ENCODE measurements at regions not wholly inside any gene's neighbourhood (a gene's known extent, or its start where the extent isn't known, plus 50 kb on each side); places are given as distances from the start of the nearest gene placed in this dataset.

DNA sequence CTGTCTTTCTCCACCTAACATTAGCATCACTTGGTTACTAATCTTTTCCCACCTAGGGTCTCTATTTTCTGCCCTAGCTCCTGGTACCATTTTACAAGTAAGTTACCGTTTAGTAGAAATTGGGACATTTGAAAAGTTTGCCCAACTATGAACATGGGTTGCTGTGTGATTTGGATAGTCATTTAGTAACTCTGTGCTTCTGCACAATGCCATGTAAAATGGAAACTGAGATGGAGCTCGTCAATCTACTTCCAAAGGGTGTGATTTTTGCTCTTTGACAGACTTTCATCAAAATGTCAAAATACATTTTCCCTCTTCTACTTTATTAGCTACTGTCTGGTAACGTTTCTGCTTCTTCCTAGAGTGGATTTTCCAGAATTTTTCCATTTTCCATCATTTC, 381.5 kb upstream of the B3GALT2 start:
- no peak overlapping the region for H3K27ac ChIP-seq (ENCODE audit: low read depth, low read length, poor library complexity, severe bottlenecking)
- H3K9me3 ChIP-seq (ENCODE audit: low read length) = no peaks in the 10 kb centered on the region
- CTCF ChIA-PET (ENCODE audit: unreplicated experiment) = no interaction called here
- POLR2A ChIA-PET = interaction anchor here (0.5 to 1.2 kb wide), 3 partner anchors 9 to 163 kb away, joined by 3 read pairs; no protein-coding TSS in a partner anchor
- TF ChIP-seq, protein P1, sequence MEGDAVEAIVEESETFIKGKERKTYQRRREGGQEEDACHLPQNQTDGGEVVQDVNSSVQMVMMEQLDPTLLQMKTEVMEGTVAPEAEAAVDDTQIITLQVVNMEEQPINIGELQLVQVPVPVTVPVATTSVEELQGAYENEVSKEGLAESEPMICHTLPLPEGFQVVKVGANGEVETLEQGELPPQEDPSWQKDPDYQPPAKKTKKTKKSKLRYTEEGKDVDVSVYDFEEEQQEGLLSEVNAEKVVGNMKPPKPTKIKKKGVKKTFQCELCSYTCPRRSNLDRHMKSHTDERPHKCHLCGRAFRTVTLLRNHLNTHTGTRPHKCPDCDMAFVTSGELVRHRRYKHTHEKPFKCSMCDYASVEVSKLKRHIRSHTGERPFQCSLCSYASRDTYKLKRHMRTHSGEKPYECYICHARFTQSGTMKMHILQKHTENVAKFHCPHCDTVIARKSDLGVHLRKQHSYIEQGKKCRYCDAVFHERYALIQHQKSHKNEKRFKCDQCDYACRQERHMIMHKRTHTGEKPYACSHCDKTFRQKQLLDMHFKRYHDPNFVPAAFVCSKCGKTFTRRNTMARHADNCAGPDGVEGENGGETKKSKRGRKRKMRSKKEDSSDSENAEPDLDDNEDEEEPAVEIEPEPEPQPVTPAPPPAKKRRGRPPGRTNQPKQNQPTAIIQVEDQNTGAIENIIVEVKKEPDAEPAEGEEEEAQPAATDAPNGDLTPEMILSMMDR (conservative IDR thresholded peaks at IDR 0.05; ENCODE audit: low read length) = no peak
- TF ChIP-seq EZH2phosphoT487 (IDR thresholded peaks at IDR 0.05; ENCODE audit: borderline replicate concordance, low read depth, low read length) = no peak
- H3K4me2 ChIP-seq (ENCODE audit: low read length) = no peak overlapping the region
- no peaks in the 10 kb centered on the region for H4K20me1 ChIP-seq (ENCODE audit: insufficient read depth, low read length)
- H3K79me2 ChIP-seq (ENCODE audit: insufficient read depth, low read depth, low read length) = no peaks in the 10 kb centered on the region
- intact Hi-C loops (cut with micrococcal nuclease; ENCODE audit: unreplicated experiment) = no loop called here
- H3K4me3 ChIP-seq (ENCODE audit: low read depth, low read length, poor library complexity, severe bottlenecking) = no peak overlapping the region
- no peaks in the 10 kb centered on the region for H3K4me1 ChIP-seq (ENCODE audit: insufficient read depth, low read length, poor library complexity, severe bottlenecking)
- DNase-seq (ENCODE audit: low spot score) = no peak
- H2AFZ ChIP-seq (ENCODE audit: low read length) = no peak overlapping the region
- H3K9me2 ChIP-seq (ENCODE audit: insufficient read depth, low read length) = no peaks in the 10 kb centered on the region
- H3K36me3 ChIP-seq (ENCODE audit: insufficient read depth, low read length) = no peaks in the 10 kb centered on the region
- BruUV-seq (replicated peaks) = no TSS peak

DNA sequence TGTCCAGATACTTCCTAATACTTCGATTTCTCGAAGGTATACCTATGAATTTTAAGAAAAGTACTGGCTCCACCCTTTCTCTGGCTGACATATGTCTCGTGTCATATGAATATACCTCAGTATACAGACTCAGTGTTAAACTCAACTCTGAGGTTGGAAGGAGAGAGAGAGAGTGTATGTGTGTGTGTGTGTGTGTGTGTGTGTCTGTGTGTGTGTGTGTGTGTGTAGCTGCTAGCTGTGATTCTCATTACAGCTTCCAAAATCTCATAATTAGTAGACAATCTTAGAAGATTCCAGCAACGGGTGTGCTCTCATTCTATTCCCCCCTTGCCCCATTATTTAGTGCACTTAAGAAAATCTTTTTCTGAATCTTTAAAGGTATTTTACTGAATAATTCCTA, 380.3 kb upstream of the B3GALT2 start:
- Histone ChIP-seq H3K9me3 (ENCODE audit: low read length) (no peaks in the 10 kb centered on the region), H4K20me1 (ENCODE audit: insufficient read depth, low read length) (no peaks in the 10 kb centered on the region), H3K79me2 (ENCODE audit: insufficient read depth, low read depth, low read length) (no peaks in the 10 kb centered on the region), H3K27ac (ENCODE audit: low read depth, low read length, poor library complexity, severe bottlenecking) (no peak overlapping the region), H3K36me3 (ENCODE audit: insufficient read depth, low read length) (no peaks in the 10 kb centered on the region), H3K4me1 (ENCODE audit: insufficient read depth, low read length, poor library complexity, severe bottlenecking) (no peaks in the 10 kb centered on the region), H3K4me3 (ENCODE audit: low read depth, low read length, poor library complexity, severe bottlenecking) (no peak overlapping the region), H2AFZ (ENCODE audit: low read length) (no peak overlapping the region), H3K9me2 (ENCODE audit: insufficient read depth, low read length) (no peaks in the 10 kb centered on the region), H3K4me2 (ENCODE audit: low read length) (no peak overlapping the region)
- no peak for TF ChIP-seq EZH2phosphoT487 (IDR thresholded peaks at IDR 0.05; ENCODE audit: borderline replicate concordance, low read depth, low read length)
- no peak for DNase-seq (ENCODE audit: low spot score)
- CTCF ChIA-PET (ENCODE audit: unreplicated experiment) = no interaction called here
- POLR2A ChIA-PET = interaction anchor here (0.7 kb wide), 1 partner anchor 721 kb away, joined by 3 read pairs; no protein-coding TSS in a partner anchor
- no TSS peak for BruUV-seq (replicated peaks)
- intact Hi-C loops (cut with micrococcal nuclease; ENCODE audit: unreplicated experiment) = no loop called here

DNA sequence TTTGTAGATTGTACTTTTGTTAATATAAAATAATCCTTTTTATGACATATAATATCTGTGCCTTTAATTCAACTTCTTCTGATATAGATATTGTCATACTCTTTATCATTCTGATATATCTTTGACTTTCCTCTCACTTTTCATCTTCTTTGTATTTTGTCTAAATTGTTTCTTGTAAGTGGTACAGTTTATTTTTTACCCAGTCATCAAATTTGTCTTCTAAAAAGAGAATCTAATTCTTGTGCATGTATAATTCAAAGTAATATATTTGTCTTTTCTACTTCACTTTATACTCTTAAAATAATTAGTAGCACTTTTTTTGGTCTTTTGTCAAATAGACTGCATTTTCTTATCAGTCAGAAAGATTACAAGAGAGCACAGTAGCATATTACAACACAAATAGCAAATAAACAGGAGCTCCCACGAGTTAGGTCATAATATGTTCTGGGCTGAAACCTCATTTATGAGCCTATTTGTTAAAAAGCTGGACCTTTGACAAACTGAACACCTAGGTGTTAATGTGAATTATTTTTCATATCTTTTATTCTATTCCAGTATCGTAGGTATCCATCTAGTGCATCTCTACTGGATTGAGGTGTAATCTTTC, 379.7 kb upstream of the B3GALT2 start:
- Histone ChIP-seq H3K4me2 (ENCODE audit: low read length) (no peak overlapping the region), H3K27ac (ENCODE audit: low read depth, low read length, poor library complexity, severe bottlenecking) (no peak overlapping the region), H3K9me2 (ENCODE audit: insufficient read depth, low read length) (no peaks in the 10 kb centered on the region), H3K4me3 (ENCODE audit: low read depth, low read length, poor library complexity, severe bottlenecking) (no peak overlapping the region), H4K20me1 (ENCODE audit: insufficient read depth, low read length) (no peaks in the 10 kb centered on the region), H3K36me3 (ENCODE audit: insufficient read depth, low read length) (no peaks in the 10 kb centered on the region), H3K9me3 (ENCODE audit: low read length) (no peaks in the 10 kb centered on the region), H2AFZ (ENCODE audit: low read length) (no peak overlapping the region), H3K4me1 (ENCODE audit: insufficient read depth, low read length, poor library complexity, severe bottlenecking) (no peaks in the 10 kb centered on the region), H3K79me2 (ENCODE audit: insufficient read depth, low read depth, low read length) (no peaks in the 10 kb centered on the region)
- POLR2A ChIA-PET = interaction anchor here (0.8 to 1.2 kb wide), 3 partner anchors 18 to 308 kb away, joined by 3 to 4 read pairs (median 3); no protein-coding TSS in a partner anchor
- DNase-seq (ENCODE audit: low spot score) = no peak
- TF ChIP-seq EZH2phosphoT487 (IDR thresholded peaks at IDR 0.05; ENCODE audit: borderline replicate concordance, low read depth, low read length) = no peak
- TF ChIP-seq, protein P1 (conservative IDR thresholded peaks at IDR 0.05; ENCODE audit: low read length) = no peak
- intact Hi-C loops (cut with micrococcal nuclease; ENCODE audit: unreplicated experiment) = no loop called here
- BruUV-seq (replicated peaks) = no TSS peak
- CTCF ChIA-PET (ENCODE audit: unreplicated experiment) = no interaction called here
